ENCODE measurements at regions not wholly inside any gene's neighbourhood (a gene's known extent, or its start where the extent isn't known, plus 50 kb on each side); places are given as distances from the start of the nearest gene placed in this dataset.

DNA sequence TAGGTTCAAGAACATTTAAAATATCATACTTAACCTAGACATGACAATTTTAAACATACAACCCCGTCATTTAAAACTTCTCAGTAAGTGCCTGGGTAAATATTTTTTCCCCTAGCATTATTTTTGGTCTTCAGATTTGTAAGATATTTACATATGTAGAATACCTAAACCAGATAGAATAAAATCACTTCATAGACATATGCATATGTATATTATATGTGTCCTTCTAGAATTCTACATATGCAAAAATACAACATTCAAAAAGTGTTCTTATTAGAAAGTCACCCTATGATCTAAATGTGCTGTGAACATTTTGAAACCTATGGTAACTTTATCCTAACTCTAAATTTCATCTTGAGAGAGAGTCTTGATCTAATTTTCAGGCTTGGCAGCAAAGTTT lies 1467.0 kb upstream of the B3GALT2 start:
- DNase-seq, result no peak
- Histone ChIP-seq H3K23ac (ENCODE audit: low read length) (no peak overlapping the region), H3K4me3 (ENCODE audit: low read depth, low read length) (no peak overlapping the region), H3K4me2 (ENCODE audit: low read length) (no peak overlapping the region), H2AK5ac (ENCODE audit: low read length) (no peak overlapping the region), H3K14ac (ENCODE audit: low read length) (no peak overlapping the region), H4K12ac (ENCODE audit: low read depth, low read length) (no peak overlapping the region), H3K18ac (ENCODE audit: low read length) (no peak overlapping the region), H3K4ac (ENCODE audit: low read depth, low read length) (no peak overlapping the region), H2BK120ac (ENCODE audit: insufficient read depth, low read length, poor library complexity) (no peak overlapping the region), H3K9ac (ENCODE audit: low read length) (no peak overlapping the region), H3K79me2 (ENCODE audit: control insufficient read depth, insufficient read depth, low read length, poor library complexity) (no peaks in the 10 kb centered on the region), H4K91ac (ENCODE audit: low read depth, low read length) (no peak overlapping the region), H3K4me1 (ENCODE audit: control insufficient read depth in 1 of 2, insufficient read depth in 2 of 2, low read length in 2 of 2) (no peaks in the 10 kb centered on the region), H3K9me3 (ENCODE audit: insufficient read depth, low read depth, low read length) (no peaks in the 10 kb centered on the region), H2AFZ (ENCODE audit: insufficient read depth, low read length, poor library complexity) (no peak overlapping the region), H2BK12ac (ENCODE audit: low read length) (no peak overlapping the region), H3K79me1 (ENCODE audit: low read length) (no peaks in the 10 kb centered on the region), H3K36me3 (ENCODE audit: control insufficient read depth in 1 of 2, insufficient read depth in 2 of 2, low read length in 2 of 2) (no peaks in the 10 kb centered on the region), H2BK5ac (ENCODE audit: low read depth, low read length, poor library complexity) (no peak overlapping the region), H4K8ac (ENCODE audit: low read depth, low read length) (no peak overlapping the region), H3K27ac (ENCODE audit: low read depth, low read length) (no peak overlapping the region), H3K27me3 (ENCODE audit: insufficient read depth, low read length) (no peaks in the 10 kb centered on the region)
- no CpG with 5 or more reads among the region's 1 CpG for WGBS (ENCODE audit: extremely low coverage, insufficient coverage, insufficient read length)

DNA sequence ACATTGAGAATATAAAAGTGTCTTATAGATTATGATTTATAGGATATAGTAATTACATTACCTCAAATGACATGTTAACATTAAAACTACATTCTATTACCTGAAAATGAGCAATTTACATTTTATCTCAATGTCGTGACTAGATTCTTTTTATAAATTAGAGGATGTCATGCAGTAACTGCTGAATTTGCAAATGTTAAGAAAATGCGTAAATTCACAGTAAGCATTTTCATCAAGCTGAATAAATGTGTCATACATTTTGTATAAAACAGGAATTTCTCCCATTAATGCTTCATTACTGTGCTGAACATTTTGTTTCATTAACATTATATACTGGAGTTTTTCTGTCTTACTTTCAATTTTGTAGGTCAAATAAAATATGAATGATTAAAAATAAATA lies 1460.7 kb upstream of the B3GALT2 start:
- no peak overlapping the region for H3K4me3 ChIP-seq (ENCODE audit: low read depth, low read length)
- no peaks in the 10 kb centered on the region for H3K27me3 ChIP-seq (ENCODE audit: insufficient read depth, low read length)
- H4K91ac ChIP-seq (ENCODE audit: low read depth, low read length), result no peak overlapping the region
- H2AK5ac ChIP-seq (ENCODE audit: low read length), result no peak overlapping the region
- WGBS (ENCODE audit: extremely low coverage, insufficient coverage, insufficient read length), result no CpG with 5 or more reads among the region's 2 CpGs
- H3K14ac ChIP-seq (ENCODE audit: low read length), result no peak overlapping the region
- H3K18ac ChIP-seq (ENCODE audit: low read length), result no peak overlapping the region
- no peak overlapping the region for H3K27ac ChIP-seq (ENCODE audit: low read depth, low read length)
- H3K79me2 ChIP-seq (ENCODE audit: control insufficient read depth, insufficient read depth, low read length, poor library complexity), result no peaks in the 10 kb centered on the region
- no peaks in the 10 kb centered on the region for H3K36me3 ChIP-seq (ENCODE audit: control insufficient read depth in 1 of 2, insufficient read depth in 2 of 2, low read length in 2 of 2)
- no peak overlapping the region for H4K8ac ChIP-seq (ENCODE audit: low read depth, low read length)
- no peak overlapping the region for H2BK12ac ChIP-seq (ENCODE audit: low read length)
- H3K4me2 ChIP-seq (ENCODE audit: low read length), result no peak overlapping the region
- no peak overlapping the region for H3K23ac ChIP-seq (ENCODE audit: low read length)
- no peak overlapping the region for H3K4ac ChIP-seq (ENCODE audit: low read depth, low read length)
- no peak overlapping the region for H2BK120ac ChIP-seq (ENCODE audit: insufficient read depth, low read length, poor library complexity)
- no peak for DNase-seq
- no peak overlapping the region for H3K9ac ChIP-seq (ENCODE audit: low read length)
- H3K4me1 ChIP-seq (ENCODE audit: control insufficient read depth in 1 of 2, insufficient read depth in 2 of 2, low read length in 2 of 2), result no peaks in the 10 kb centered on the region
- H3K79me1 ChIP-seq (ENCODE audit: low read length), result no peaks in the 10 kb centered on the region
- no peak overlapping the region for H2BK5ac ChIP-seq (ENCODE audit: low read depth, low read length, poor library complexity)
- H2AFZ ChIP-seq (ENCODE audit: insufficient read depth, low read length, poor library complexity), result no peak overlapping the region
- H4K12ac ChIP-seq (ENCODE audit: low read depth, low read length), result no peak overlapping the region
- no peaks in the 10 kb centered on the region for H3K9me3 ChIP-seq (ENCODE audit: insufficient read depth, low read depth, low read length)

GRCh38 chr1:194644528-194644927 lies 1458.1 kb upstream of the B3GALT2 start:
- no peak overlapping the region for H2BK5ac ChIP-seq (ENCODE audit: low read depth, low read length, poor library complexity)

DNA sequence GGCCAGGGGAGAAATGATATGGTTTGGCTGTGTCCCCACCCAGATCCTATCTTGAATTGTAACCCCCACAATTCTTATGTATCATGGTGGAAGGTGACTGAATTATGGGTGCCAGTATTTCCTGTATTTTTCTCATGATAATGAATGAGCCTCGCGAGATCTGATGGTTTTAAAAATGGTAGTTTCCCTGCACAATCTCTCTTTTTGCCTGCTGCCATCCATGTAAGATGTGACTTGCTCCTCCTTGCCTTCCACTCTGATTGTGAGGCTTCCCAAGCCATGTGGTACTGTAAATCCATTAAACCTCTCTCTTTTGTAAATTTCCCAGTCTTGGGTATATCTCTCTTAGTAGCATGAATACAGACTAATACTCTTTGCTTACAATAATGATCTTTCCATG lies 1453.9 kb upstream of the B3GALT2 start:
- H2BK12ac ChIP-seq (ENCODE audit: low read length), result no peak overlapping the region
- H3K9ac ChIP-seq (ENCODE audit: low read length), result no peak overlapping the region
- no peak overlapping the region for H4K12ac ChIP-seq (ENCODE audit: low read depth, low read length)
- H2AFZ ChIP-seq (ENCODE audit: insufficient read depth, low read length, poor library complexity), result no peak overlapping the region
- no peaks in the 10 kb centered on the region for H3K4me1 ChIP-seq (ENCODE audit: control insufficient read depth in 1 of 2, insufficient read depth in 2 of 2, low read length in 2 of 2)
- no peak overlapping the region for H3K14ac ChIP-seq (ENCODE audit: low read length)
- no peak overlapping the region for H3K18ac ChIP-seq (ENCODE audit: low read length)
- H3K23ac ChIP-seq (ENCODE audit: low read length), result no peak overlapping the region
- no peaks in the 10 kb centered on the region for H3K27me3 ChIP-seq (ENCODE audit: insufficient read depth, low read length)
- no peaks in the 10 kb centered on the region for H3K79me1 ChIP-seq (ENCODE audit: low read length)
- no peak overlapping the region for H3K4me2 ChIP-seq (ENCODE audit: low read length)
- H2BK5ac ChIP-seq (ENCODE audit: low read depth, low read length, poor library complexity), result no peak overlapping the region
- no peak overlapping the region for H3K4ac ChIP-seq (ENCODE audit: low read depth, low read length)
- no peak overlapping the region for H4K8ac ChIP-seq (ENCODE audit: low read depth, low read length)
- DNase-seq, result no peak
- WGBS (ENCODE audit: extremely low coverage, insufficient coverage, insufficient read length), result no CpG with 5 or more reads among the region's 2 CpGs
- H3K9me3 ChIP-seq (ENCODE audit: insufficient read depth, low read depth, low read length), result peaks cover 4% of the 10 kb centered on the region
- no peak overlapping the region for H2AK5ac ChIP-seq (ENCODE audit: low read length)
- no peak overlapping the region for H3K27ac ChIP-seq (ENCODE audit: low read depth, low read length)
- H3K4me3 ChIP-seq (ENCODE audit: low read depth, low read length), result no peak overlapping the region
- no peaks in the 10 kb centered on the region for H3K36me3 ChIP-seq (ENCODE audit: control insufficient read depth in 1 of 2, insufficient read depth in 2 of 2, low read length in 2 of 2)
- H4K91ac ChIP-seq (ENCODE audit: low read depth, low read length), result no peak overlapping the region
- no peak overlapping the region for H2BK120ac ChIP-seq (ENCODE audit: insufficient read depth, low read length, poor library complexity)
- H3K79me2 ChIP-seq (ENCODE audit: control insufficient read depth, insufficient read depth, low read length, poor library complexity), result no peaks in the 10 kb centered on the region

More at GRCh38 chr1:194644528-194644927, 1458.1 kb upstream of the B3GALT2 start:
- Histone ChIP-seq H3K9ac (ENCODE audit: low read length) (no peak overlapping the region), H2AK5ac (ENCODE audit: low read length) (no peak overlapping the region), H3K27me3 (ENCODE audit: insufficient read depth, low read length) (no peaks in the 10 kb centered on the region), H3K4me1 (ENCODE audit: control insufficient read depth in 1 of 2, insufficient read depth in 2 of 2, low read length in 2 of 2) (no peaks in the 10 kb centered on the region), H2BK120ac (ENCODE audit: insufficient read depth, low read length, poor library complexity) (no peak overlapping the region), H4K8ac (ENCODE audit: low read depth, low read length) (no peak overlapping the region), H3K79me2 (ENCODE audit: control insufficient read depth, insufficient read depth, low read length, poor library complexity) (no peaks in the 10 kb centered on the region), H2AFZ (ENCODE audit: insufficient read depth, low read length, poor library complexity) (no peak overlapping the region), H3K4ac (ENCODE audit: low read depth, low read length) (no peak overlapping the region), H3K4me2 (ENCODE audit: low read length) (no peak overlapping the region), H3K18ac (ENCODE audit: low read length) (no peak overlapping the region), H4K12ac (ENCODE audit: low read depth, low read length) (no peak overlapping the region), H2BK12ac (ENCODE audit: low read length) (no peak overlapping the region), H3K27ac (ENCODE audit: low read depth, low read length) (no peak overlapping the region), H3K79me1 (ENCODE audit: low read length) (no peaks in the 10 kb centered on the region), H3K23ac (ENCODE audit: low read length) (no peak overlapping the region), H4K91ac (ENCODE audit: low read depth, low read length) (no peak overlapping the region), H3K9me3 (ENCODE audit: insufficient read depth, low read depth, low read length) (peaks cover 2% of the 10 kb centered on the region), H3K4me3 (ENCODE audit: low read depth, low read length) (no peak overlapping the region), H3K36me3 (ENCODE audit: control insufficient read depth in 1 of 2, insufficient read depth in 2 of 2, low read length in 2 of 2) (no peaks in the 10 kb centered on the region), H3K14ac (ENCODE audit: low read length) (no peak overlapping the region)
- WGBS (ENCODE audit: extremely low coverage, insufficient coverage, insufficient read length), result no CpG with 5 or more reads among the region's 1 CpG
- DNase-seq, result no peak
